Prostate gland (tissue), 2 donors: ENCODE measurements at regions not wholly inside any gene's neighbourhood (a gene's known extent, or its start where the extent isn't known, plus 50 kb on each side); places are given as distances from the start of the nearest gene placed in this dataset.

ENCODE experiments used
- CTCF ChIP-seq, 4 experiments: fragments of 200-600 bp in 2 of 4; fragments of 450-650 bp in 2 of 4; sonication (generic) in 2 of 4; IDR thresholded peaks; 1 replicate in 3 of 4; 2 replicates in 1 of 4; pipeline ENCODE4 v1.5.1; 2016 to 2019; ENCODE audit warnings: antibody characterized with exemption in 4 of 4, mild to moderate bottlenecking in 2 of 4, moderate library complexity in 2 of 4
- POLR2A ChIP-seq: fragments of 450-650 bp; IDR thresholded peaks from one replicate; pipeline ENCODE4 v1.6.1; 2016; ENCODE audit warnings: antibody characterized with exemption, mild to moderate bottlenecking
- POLR2AphosphoS5 ChIP-seq: sonication (generic); formaldehyde crosslinking; IDR thresholded peaks from one replicate; pipeline ENCODE4 v1.6.1; 2017; ENCODE audit warnings: antibody characterized with exemption

GRCh38 chrX:84717343-84717742 lies 215.1 kb upstream of the HDX start:
- TF ChIP-seq CTCF (IDR thresholded peaks at IDR 0.05) (no peak), POLR2AphosphoS5 (no peak), POLR2A (no peak)
